GM21737 (cell line): ENCODE measurements at regions not wholly inside any gene's neighbourhood (a gene's known extent, or its start where the extent isn't known, plus 50 kb on each side); places are given as distances from the start of the nearest gene placed in this dataset.
"Not testable (repeated sequence)": the region's sequence is repeated elsewhere in the genome, so short reads cannot be mapped to it uniquely, and the experiment has no call there.

ENCODE experiments used
- ATAC-seq: cut with Tn5 transposase; IDR thresholded peaks from one replicate; pipeline ENCODE4 v1.9.1; 2021; ENCODE audit warnings: mild to moderate bottlenecking, moderate library complexity; ENCODE audit not compliant: unreplicated experiment

- no peak for ATAC-seq
Measured at GRCh38 chr2:138365581-138365980, 136.0 kb upstream of the SPOPL start.

DNA sequence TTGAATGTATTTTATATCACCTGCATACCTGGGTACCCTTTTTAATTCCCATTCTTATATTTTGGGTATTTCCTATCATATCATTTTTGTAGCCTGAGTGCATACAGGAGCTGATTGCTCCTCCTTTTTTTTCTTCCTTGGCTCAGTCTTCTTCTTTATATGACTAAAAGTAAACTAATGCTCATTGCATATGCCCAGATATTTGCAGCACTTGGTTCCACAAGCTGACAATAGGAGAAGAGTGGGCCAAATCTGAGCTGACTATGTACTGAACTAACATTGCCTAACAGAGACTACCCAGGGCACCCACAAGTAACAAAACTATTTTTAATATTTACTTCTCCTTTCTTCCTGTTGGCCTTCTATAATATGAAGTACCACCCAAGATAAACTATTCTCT, 131.7 kb upstream of the SPOPL start:
- no peak for ATAC-seq

- ATAC-seq: peak; percentile 83
Measured at GRCh38 chr2:138373993-138374408, 127.6 kb upstream of the SPOPL start.

GRCh38 chr2:138381373-138381772, 120.2 kb upstream of the SPOPL start:
- ATAC-seq: no peak

DNA sequence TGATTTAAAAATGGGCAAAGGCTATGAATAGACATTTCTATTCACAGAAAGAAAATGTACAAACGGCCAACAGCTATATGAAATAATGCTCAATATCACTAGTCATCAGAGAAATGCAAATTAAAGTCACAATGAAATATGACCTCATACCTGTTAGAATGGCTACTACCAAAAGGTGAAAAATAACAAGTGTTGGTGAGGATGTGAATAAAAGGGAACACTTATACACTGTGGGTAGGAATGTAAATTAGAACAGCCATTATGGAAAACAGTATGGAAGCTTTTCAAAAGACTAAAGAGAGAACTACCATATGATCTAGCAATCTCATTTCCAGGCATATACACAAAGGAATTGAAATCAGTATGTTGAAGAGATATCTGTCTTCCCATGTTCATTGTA, 118.9 kb upstream of the SPOPL start:
- no peak for ATAC-seq

- not testable (repeated sequence) for ATAC-seq
Measured at GRCh38 chr2:138386191-138386590, 115.4 kb upstream of the SPOPL start.

- no peak for ATAC-seq
Measured at GRCh38 chr2:138389063-138389462, 112.5 kb upstream of the SPOPL start.

GRCh38 chr2:138390316-138390945, 111.1 kb upstream of the SPOPL start:
- ATAC-seq: no peak

DNA sequence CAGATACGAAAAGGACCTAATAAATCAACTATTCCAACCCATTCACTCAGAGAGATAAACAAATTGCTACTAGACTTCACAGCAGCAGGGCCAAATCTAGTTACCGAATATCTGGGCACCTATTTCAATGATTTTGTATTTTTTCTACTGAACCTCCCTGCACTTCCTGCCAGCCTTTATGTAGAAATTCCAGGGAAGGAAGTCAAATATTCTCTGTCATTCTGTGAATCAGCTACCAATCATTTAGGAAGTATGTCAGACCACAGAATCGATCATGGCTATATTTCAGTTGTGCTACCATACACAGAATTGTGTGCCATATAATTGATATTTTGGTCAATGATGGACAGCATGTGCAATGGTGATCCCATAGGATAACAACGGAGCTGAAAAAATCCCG, 109.6 kb upstream of the SPOPL start:
- no peak for ATAC-seq

DNA sequence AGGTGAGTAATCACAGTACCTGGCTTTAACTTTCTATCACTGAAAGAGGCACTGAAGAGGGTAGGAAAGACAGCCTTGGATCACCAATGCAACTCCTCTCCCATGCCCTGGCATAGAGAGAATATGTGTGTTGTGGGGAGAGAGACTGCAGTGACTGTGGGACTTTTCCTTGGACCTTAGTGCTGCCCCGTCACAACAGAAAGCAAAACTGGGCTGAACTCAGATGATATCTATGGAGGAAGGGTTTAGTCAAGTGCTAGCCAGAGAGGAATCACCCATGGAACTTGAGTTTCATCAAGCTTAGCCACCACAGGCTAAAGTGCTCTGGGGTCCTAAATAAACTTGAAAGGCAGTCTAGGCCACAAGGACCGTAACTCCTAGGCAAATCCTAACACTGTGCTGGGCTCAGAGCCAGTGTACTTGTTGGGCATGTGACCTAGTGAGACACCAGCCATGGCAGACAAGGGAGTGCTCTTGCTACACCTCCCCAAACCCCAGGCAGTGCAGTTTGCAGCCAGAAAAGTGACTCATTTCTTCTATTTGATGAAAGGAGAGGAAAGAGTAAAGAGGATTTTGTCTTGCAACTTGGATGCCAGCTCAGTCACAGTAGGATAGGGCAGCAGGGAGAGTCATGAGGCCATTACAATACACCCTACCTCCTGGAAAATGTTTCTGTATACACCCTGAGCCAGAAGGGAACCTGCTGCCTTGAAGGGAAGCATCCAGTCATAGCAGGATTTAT, 105.8 kb upstream of the SPOPL start:
- no peak for ATAC-seq

DNA sequence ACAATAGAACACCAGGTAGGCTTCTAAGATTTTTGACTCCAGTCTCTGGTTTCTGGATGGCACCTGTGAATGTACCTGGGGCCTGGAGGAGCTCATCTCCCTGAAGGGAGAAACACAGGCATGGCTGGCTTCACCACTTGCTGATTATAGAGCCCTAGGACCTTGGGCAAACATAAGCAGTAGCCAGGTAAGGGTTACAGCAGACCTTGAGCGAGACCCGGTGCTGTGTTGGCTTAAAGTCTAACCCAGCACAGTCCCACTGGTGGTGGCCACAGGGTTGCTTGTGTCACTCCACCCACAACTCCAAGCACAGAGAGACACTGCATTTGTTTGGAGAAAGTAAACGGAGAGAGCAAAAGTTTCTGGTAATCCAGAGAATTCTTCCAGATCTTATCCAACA, 104.7 kb upstream of the SPOPL start:
- ATAC-seq: no peak

- no peak for ATAC-seq
Measured at GRCh38 chr2:138403431-138403927, 98.1 kb upstream of the SPOPL start.

GRCh38 chr2:138414014-138414413, 87.6 kb upstream of the SPOPL start:
- no peak for ATAC-seq

DNA sequence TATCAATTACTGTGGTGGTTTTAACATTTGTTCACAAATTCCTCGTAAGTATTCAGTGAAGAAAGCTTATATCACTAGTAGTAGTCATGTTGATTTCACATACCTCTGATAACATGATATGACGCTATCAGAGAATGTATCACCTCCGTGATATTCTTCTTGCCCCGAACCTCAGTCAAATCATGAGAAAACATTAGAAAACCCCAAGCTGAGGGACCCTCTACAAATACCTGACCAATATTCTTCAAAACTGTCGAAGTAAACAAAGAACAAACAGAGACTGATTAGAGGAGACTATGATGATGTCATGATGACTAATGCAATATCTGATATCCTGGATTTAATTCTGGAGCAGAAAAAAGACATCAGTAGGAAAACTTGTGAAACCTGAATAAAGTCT, 85.6 kb upstream of the SPOPL start:
- ATAC-seq: no peak

GRCh38 chr2:138418453-138418852, 83.1 kb upstream of the SPOPL start:
- ATAC-seq: no peak

- ATAC-seq: no peak
Measured at GRCh38 chr2:138421315-138421970, 80.1 kb upstream of the SPOPL start.

DNA sequence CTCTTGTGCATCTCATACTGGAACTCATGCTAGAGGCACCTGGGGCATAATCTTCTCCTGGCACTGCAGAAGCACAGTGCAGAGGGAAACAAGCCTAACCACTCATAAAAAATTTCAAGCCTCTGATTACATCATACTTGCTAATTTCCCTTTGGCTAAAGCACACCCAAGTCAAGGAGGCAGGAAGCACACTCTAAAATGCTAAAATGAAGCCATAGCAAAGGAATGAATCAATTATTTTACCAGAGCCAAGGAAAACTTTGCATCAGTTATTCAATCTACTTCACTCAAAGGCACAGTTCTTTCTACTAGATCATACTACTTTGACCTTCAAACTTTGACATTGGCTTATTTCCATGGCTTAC, 79.6 kb upstream of the SPOPL start:
- ATAC-seq: no peak

DNA sequence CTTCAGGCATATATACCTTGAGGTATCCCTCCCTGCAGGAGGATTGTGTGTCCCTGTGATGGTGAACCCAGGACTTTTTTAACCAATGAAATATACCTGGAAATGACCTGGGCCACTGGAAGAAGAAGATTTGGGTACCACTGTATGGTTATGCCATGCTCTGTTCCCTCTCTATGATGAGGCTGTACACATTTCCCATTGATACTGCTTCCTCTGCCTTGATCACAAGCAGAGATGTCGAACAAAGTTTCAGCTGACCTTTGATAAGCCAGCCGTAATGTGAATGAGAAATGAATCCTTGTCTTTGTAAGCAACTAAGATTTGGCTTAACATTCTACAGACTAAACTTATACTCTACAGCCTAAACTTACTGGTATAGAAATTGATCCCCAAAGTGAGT, 78.4 kb upstream of the SPOPL start:
- no peak for ATAC-seq

GRCh38 chr2:138423745-138424144, 77.8 kb upstream of the SPOPL start:
- ATAC-seq: no peak

DNA sequence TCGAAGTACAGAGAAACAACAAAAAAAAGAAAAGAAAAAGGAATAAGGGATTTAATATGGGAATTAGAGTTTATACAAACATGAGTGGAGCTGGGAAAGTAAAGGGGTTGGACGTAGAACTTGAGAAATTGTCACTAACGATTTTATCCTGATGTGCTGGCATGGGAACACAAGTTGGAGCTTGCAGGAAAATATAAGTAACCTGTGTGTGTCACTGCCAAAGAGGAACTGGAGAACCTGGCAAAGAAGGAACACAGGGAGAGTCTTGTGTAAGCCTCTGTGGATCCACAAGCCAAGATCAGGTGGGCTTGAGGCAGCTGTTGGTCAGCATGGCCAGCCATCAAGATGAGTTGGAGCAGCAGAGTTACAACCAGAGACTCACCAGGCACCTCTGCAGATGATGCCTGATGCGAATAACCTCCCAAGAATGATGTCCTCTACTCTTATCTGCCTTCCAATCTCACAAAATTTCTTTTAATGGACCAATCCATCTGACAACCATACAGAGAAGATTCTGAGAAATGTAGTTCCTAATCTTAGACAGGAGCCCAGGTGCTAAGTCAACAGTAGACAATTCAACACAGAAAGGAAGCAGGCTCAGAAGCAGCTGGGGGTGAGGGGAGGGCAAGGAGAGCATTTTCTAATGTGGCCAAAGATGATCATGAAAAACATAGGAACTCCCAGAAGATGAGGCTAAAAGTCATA, 77.0 kb upstream of the SPOPL start:
- no peak for ATAC-seq

- ATAC-seq: not testable (repeated sequence)
Measured at GRCh38 chr2:138426116-138426515, 75.5 kb upstream of the SPOPL start.
